SU-DHL-6 (cell line): ENCODE measurements at regions not wholly inside any gene's neighbourhood (a gene's known extent, or its start where the extent isn't known, plus 50 kb on each side); places are given as distances from the start of the nearest gene placed in this dataset.

Experiments used
- H2AFZ ChIP-seq: fragments of 200-600 bp; sonication (generic); 2 replicates; pipeline ENCODE4 v1.6.1; 2014; ENCODE audit warnings: low read depth, mild to moderate bottlenecking, moderate library complexity, mixed read lengths, antibody characterized with exemption, low read length; ENCODE audit not compliant: severe bottlenecking
- H3F3A ChIP-seq: fragments of 200-600 bp; shearing (Covaris generic); 2 replicates; pipeline ENCODE4 v1.6.0; 2016; ENCODE audit warnings: antibody characterized with exemption, mild to moderate bottlenecking; ENCODE audit not compliant: insufficient read depth
- H3K27ac ChIP-seq: fragments of 200-600 bp; sonication (generic); 2 replicates; pipeline ENCODE4 v1.5.1; 2016; ENCODE audit warnings: low read depth, mild to moderate bottlenecking, low read length, moderate library complexity, mixed read lengths
- H3K27me3 ChIP-seq: fragments of 200-600 bp; sonication (generic), shearing (Covaris generic); 2 replicates; pipeline ENCODE4 v1.6.0; 2014; ENCODE audit warnings: mild to moderate bottlenecking, low read length
- H3K36me3 ChIP-seq: fragments of 200-600 bp; sonication (generic); 2 replicates; pipeline ENCODE4 v1.6.1; 2014; ENCODE audit warnings: mild to moderate bottlenecking, low read length, mixed read lengths
- H3K4me2 ChIP-seq: fragments of 300-600, 200-600 bp; shearing (Covaris generic), sonication (generic); 2 replicates; pipeline ENCODE4 v1.6.0; 2014; ENCODE audit warnings: low read length, low read depth, mild to moderate bottlenecking; ENCODE audit not compliant: poor library complexity, severe bottlenecking
- H3K4me3 ChIP-seq: fragments of 200-600 bp; sonication (generic); 2 replicates; pipeline ENCODE4 v1.5.1; 2014; ENCODE audit warnings: antibody characterized with exemption, low read length, mild to moderate bottlenecking, mixed read lengths; ENCODE audit not compliant: insufficient read depth, poor library complexity, severe bottlenecking
- H3K79me2 ChIP-seq: fragments of 200-600 bp; sonication (generic); 2 replicates; pipeline ENCODE4 v1.6.1; 2014; ENCODE audit warnings: mild to moderate bottlenecking, low read length, moderate library complexity; ENCODE audit not compliant: insufficient read depth
- H3K9ac ChIP-seq: fragments of 200-600 bp; sonication (generic); 2 replicates; pipeline ENCODE4 v1.7.0; 2014; ENCODE audit warnings: mild to moderate bottlenecking, low read length
- H3K9me2 ChIP-seq: fragments of 200-600 bp; sonication (generic); replicated peaks from 2 replicates; pipeline ENCODE4 v1.6.1; 2014; ENCODE audit warnings: low read length; ENCODE audit not compliant: insufficient read depth
- H3K9me3 ChIP-seq: fragments of 200-600 bp; sonication (generic); 2 replicates; pipeline ENCODE4 v1.6.1; 2014; ENCODE audit warnings: low read length, mixed read lengths; ENCODE audit not compliant: insufficient read depth
- H4K20me1 ChIP-seq: fragments of 200-600 bp; sonication (generic); 2 replicates; pipeline ENCODE4 v1.6.1; 2014; ENCODE audit warnings: low read depth, mild to moderate bottlenecking, antibody characterized with exemption, low read length, moderate library complexity, mixed read lengths
- EZH2phosphoT487 ChIP-seq: fragments of 200-600 bp; sonication (generic), shearing (Covaris generic); conservative IDR thresholded peaks from 2 replicates; pipeline ENCODE4 v1.6.1; 2018; ENCODE audit warnings: mild to moderate bottlenecking, antibody characterized with exemption, low read length, moderate library complexity, mixed read lengths
- TF ChIP-seq, protein P1 (sequence below): fragments of 200-600 bp; sonication (generic); IDR thresholded peaks from one replicate; pipeline ENCODE4 v1.5.1; 2017; ENCODE audit warnings: antibody characterized with exemption, mild to moderate bottlenecking, low read length, moderate library complexity; ENCODE audit not compliant: insufficient read depth, poor library complexity, severe bottlenecking

DNA sequence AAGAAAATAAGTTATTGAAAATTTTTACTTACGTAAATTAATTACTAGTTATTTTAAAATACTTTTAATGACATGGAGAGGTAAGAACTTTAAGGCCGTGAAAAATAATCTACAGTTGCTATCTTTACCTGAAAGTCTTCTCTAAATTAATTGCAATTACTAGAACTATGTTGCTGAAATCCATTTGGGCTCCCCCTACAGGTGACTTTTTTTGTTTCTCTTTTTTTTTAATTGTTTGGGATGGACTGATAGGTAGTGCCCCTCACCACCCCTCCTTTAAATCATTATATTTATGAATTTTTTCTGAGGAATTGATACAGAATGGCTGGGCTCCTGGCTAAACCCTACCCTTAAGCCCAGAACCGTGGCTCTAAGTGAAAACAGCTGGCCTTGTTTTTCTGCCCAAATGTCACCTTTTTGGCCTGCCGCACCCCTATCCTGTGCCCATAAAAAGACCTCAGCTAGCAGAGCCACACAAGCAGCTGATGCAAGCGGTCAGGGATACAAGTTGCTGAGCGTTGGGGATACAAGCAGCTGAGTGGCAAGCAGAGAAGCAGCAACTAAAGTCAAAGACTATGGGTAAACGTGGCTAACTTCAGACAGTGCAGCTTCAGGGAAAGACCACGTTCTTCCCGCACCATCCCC, 315.2 kb upstream of the ACO1 start:
- Histone ChIP-seq H3K4me2 (no peak overlapping the region), H3K27me3 (no peaks in the 10 kb centered on the region), H3F3A (no peaks in the 10 kb centered on the region), H4K20me1 (no peaks in the 10 kb centered on the region; the same call in 1 of the 2 replicates), H3K9me3 (no peaks in the 10 kb centered on the region), H2AFZ (no peak overlapping the region), H3K4me3 (no peak overlapping the region), H3K9ac (no peak overlapping the region), H3K9me2 (no peaks in the 10 kb centered on the region), H3K27ac (no peak overlapping the region), H3K79me2 (no peaks in the 10 kb centered on the region), H3K36me3 (no peaks in the 10 kb centered on the region)
- TF ChIP-seq EZH2phosphoT487, result no peak
- TF ChIP-seq, protein P1, sequence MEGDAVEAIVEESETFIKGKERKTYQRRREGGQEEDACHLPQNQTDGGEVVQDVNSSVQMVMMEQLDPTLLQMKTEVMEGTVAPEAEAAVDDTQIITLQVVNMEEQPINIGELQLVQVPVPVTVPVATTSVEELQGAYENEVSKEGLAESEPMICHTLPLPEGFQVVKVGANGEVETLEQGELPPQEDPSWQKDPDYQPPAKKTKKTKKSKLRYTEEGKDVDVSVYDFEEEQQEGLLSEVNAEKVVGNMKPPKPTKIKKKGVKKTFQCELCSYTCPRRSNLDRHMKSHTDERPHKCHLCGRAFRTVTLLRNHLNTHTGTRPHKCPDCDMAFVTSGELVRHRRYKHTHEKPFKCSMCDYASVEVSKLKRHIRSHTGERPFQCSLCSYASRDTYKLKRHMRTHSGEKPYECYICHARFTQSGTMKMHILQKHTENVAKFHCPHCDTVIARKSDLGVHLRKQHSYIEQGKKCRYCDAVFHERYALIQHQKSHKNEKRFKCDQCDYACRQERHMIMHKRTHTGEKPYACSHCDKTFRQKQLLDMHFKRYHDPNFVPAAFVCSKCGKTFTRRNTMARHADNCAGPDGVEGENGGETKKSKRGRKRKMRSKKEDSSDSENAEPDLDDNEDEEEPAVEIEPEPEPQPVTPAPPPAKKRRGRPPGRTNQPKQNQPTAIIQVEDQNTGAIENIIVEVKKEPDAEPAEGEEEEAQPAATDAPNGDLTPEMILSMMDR, result peak; percentile 73

DNA sequence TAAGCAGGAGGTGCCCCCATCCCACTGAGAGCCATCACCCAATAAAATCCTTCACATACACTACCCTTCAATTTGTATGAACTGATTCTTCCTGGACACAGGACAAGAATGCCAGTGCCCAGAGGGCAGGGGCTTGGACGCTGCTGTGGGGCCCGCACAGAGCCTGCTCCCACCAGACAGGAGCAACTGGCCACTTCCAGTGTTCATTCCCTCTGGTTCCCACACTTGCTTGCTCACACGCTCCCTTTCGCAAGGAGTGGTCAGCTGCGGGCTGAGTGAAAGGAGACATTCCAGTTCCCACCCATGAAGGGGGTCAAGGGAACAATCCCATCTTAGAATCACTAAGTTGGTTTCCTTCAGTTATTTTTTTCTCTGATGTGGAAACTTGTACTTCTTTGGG, 314.5 kb upstream of the ACO1 start:
- no peaks in the 10 kb centered on the region for H3K9me2 ChIP-seq
- no peak for TF ChIP-seq EZH2phosphoT487
- TF ChIP-seq, protein P1, result no peak
- H3K36me3 ChIP-seq, result no peaks in the 10 kb centered on the region
- no peaks in the 10 kb centered on the region for H3K27me3 ChIP-seq
- H3K9ac ChIP-seq, result no peak overlapping the region
- H3K4me2 ChIP-seq, result no peak overlapping the region
- H3K9me3 ChIP-seq, result no peaks in the 10 kb centered on the region
- H3K4me3 ChIP-seq, result no peak overlapping the region
- no peak overlapping the region for H2AFZ ChIP-seq
- no peaks in the 10 kb centered on the region; the same call in 1 of the 2 replicates for H4K20me1 ChIP-seq
- no peaks in the 10 kb centered on the region for H3K79me2 ChIP-seq
- no peak overlapping the region for H3K27ac ChIP-seq
- no peaks in the 10 kb centered on the region for H3F3A ChIP-seq

DNA sequence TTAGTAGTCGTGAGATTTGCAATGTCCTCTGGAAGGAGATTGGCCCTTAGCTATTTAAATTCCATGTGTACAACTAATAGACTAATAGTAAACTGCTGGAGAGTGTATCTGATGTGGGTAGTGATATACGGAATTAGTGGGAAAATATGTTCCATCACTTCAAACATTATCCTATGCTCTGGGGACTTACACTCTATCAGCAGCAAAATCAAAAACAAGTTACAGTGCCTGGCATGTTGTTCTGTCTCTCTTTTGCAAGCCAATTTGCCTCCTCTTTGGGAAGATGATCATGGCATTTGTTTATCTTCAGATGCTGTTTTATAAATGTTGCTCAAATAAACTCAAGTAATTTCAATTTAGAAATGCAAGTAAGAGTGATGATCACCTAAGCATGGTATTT, 311.9 kb upstream of the ACO1 start:
- no peak for TF ChIP-seq EZH2phosphoT487
- TF ChIP-seq, protein P1, result no peak
- Histone ChIP-seq H4K20me1 (no peaks in the 10 kb centered on the region), H3K9me3 (no peaks in the 10 kb centered on the region), H3K27me3 (no peaks in the 10 kb centered on the region), H3K9ac (no peak overlapping the region), H3K9me2 (no peaks in the 10 kb centered on the region), H3K4me3 (no peak overlapping the region), H3K79me2 (no peaks in the 10 kb centered on the region), H3K36me3 (no peaks in the 10 kb centered on the region), H3K27ac (no peak overlapping the region), H2AFZ (no peak overlapping the region), H3K4me2 (no peak overlapping the region), H3F3A (no peaks in the 10 kb centered on the region)
